KBM-7 (cell line): ENCODE measurements at regions not wholly inside any gene's neighbourhood (a gene's known extent, or its start where the extent isn't known, plus 50 kb on each side); places are given as distances from the start of the nearest gene placed in this dataset.
A peak's percentile ranks its signal among the peaks of the same experiment; 100 is the strongest.
"Not testable (repeated sequence)": the region's sequence is repeated elsewhere in the genome, so short reads cannot be mapped to it uniquely, and the experiment has no call there.

ENCODE experiments used
- DNase-seq: peaks from one replicate; pipeline ENCODE4 v3.0.0-alpha.2; 2015
- in situ Hi-C: fragments of 300-500 bp; cut with MboI; formaldehyde crosslinking; loops from 2 replicates; pipeline ENCODE4 v1.14.3; 2020; ENCODE audit warnings: low sequenced_read_pairs, low pct_unique_long_range_greater_than_20kb, mixed read lengths

- in situ Hi-C loops = no loop called here
- peak; percentile 51 for DNase-seq
Observed at GRCh38 chr7:125383324-125383723, 453.7 kb upstream of the POT1 start.

GRCh38 chr7:125382401-125382800 is 452.8 kb upstream of the POT1 start:
- in situ Hi-C loops = no loop called here
- no peak for DNase-seq

DNA sequence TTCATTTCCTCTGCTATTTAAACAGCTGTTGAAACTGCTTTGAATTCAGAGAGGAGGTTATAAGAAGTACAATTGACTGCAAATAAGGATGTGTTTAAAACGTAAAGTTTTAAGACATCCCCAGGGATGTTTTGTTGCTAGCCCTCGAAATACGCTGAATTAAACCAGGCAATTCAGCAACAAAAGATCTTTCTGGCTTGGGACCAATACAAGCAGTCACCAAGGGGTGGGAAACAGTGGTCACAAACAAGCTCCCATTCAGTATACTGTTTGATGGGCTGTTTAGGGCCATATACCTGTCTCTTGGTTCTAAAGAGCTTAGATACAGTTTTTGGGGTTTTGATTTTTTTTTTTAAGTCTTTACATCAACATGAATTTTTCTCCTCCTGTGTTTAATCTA is 446.3 kb upstream of the POT1 start:
- DNase-seq = no peak
- in situ Hi-C loops = no loop called here

DNA sequence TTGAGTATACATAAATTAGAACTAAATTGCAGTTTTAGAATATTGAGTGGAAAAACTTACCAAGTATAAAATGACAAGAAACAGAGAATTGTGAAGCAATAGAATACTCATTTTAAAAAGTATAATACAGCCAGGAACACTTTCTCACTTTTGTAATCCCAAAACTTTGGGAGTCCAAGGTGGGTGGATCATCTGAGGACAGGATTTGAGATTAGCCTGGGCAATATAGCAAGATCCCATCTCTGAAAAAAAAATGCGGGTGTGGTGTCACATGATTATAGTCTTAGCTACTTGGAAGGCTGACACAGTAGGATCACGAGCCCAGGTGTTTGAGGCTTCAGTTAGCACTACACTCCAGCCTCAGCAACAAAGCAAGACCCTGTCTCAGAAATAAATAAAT is 440.9 kb upstream of the POT1 start:
- in situ Hi-C loops = no loop called here
- DNase-seq = no peak

DNA sequence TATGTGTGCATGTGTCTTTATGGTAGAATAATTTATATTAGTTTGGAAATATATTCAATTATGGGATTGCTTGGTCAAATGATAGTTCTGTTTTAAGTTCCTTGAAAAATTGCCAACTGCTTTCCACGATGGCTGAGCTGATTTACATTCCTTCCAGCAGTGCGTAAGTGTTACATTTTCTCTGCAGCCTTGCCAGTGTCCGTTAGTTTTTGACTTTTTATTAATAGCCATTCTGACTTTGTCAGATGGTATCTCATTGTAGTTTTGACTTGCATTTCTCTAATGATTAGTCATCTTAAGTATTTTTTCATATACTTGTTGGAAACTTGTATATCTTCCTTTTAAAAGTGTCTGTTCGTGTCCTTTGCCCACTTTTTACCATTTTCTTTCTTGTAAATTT is 434.2 kb upstream of the POT1 start:
- in situ Hi-C loops = no loop called here
- no peak for DNase-seq

GRCh38 chr7:125358551-125359167 is 429.0 kb upstream of the POT1 start:
- no peak for DNase-seq
- in situ Hi-C loops = no loop called here

DNA sequence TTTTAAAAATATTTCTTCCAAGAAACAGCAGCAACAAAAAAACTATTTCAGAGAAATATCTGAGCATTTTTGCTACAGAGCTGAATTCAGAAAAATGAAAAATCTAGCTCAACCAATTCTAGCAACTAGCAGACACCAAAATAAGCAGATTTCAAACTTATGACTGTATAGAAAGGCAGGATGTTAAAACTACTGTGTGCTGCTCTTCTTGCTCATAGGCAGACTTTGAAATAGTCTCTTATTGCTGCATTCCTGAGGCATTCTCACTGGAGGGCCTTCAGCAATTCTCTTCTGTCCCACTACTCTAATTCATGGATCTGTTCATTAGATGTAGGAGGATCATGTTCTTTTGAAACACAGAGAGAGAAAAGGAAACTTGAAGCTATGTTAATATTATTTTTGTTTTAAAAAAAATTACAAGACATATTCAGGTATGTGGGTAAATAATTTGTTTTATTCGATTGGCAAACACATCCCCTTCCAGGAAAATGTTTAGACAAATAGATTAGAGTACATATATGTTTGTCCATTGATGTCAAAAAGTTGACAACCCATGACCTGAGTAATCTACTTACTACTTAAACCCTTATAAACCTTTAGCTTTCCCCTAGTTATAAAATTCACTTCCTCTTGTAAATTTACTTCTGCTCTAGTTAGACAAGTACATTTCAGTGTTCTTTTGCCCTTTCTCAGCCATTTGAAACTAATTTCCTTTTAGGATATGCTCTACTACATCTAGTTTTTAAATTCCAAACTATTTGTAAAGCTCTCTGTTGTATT is 428.2 kb upstream of the POT1 start:
- in situ Hi-C loops = no loop called here
- peak; percentile 44 for DNase-seq

DNA sequence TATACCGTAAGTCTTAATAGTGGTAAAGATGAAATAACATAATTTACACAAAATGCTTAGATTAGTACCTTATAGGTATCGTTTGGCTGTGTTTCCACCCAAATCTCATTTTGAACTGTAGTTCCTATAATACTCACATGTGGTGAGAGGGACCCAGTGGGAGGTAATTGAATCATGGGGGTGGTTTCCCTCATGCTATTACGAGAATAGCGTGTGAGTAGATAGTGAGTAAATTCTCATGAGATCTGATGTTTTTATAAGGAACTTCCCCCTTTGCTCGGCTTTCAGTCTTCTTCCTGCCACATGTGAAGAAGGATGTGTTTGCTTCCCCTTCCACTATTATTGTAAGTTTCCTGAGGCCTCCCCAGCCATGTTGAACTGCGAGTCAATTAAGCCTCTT is 426.3 kb upstream of the POT1 start:
- peak; percentile 97 for DNase-seq
- in situ Hi-C loops = no loop called here

GRCh38 chr7:125347269-125347668 is 417.6 kb upstream of the POT1 start:
- in situ Hi-C loops = no loop called here
- no peak for DNase-seq

DNA sequence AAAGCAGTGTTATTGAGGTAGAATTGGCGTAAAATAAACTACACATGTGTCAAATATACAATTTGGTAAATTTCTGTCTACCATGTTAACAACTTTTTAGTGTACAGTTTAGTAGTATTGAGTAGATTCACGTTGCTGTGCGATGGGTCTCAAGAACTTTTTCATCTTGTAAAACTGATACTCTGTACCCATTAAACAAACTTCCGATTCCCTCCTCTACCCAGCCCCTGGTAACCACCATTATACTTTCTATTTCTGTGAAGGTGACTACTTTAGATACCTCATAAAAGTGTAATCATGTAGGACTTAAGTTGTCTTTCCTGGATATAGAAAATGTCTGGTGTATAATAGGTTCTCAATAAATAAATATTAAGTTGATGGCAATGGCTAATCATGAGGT is 408.5 kb upstream of the POT1 start:
- in situ Hi-C loops = no loop called here
- no peak for DNase-seq

- in situ Hi-C loops = no loop called here
- no peak for DNase-seq
Observed at GRCh38 chr7:125336326-125336725, 406.7 kb upstream of the POT1 start.

GRCh38 chr7:125326666-125327255 is 397.1 kb upstream of the POT1 start:
- in situ Hi-C loops = no loop called here
- DNase-seq = no peak

GRCh38 chr7:125316466-125316865 is 386.8 kb upstream of the POT1 start:
- peak; percentile 70 for DNase-seq
- in situ Hi-C loops = loop anchor here (25.0 kb wide), 1 partner anchor 254 kb away; no protein-coding TSS in a partner anchor

- in situ Hi-C loops = no loop called here
- DNase-seq = no peak
Observed at GRCh38 chr7:125299003-125299765, 369.6 kb upstream of the POT1 start.

GRCh38 chr7:125279961-125280360 is 350.3 kb upstream of the POT1 start:
- in situ Hi-C loops = no loop called here
- DNase-seq = no peak

- peak; percentile 2 for DNase-seq
- in situ Hi-C loops = no loop called here
Observed at GRCh38 chr7:125278318-125278717, 348.7 kb upstream of the POT1 start.

GRCh38 chr7:125274742-125275141 is 345.1 kb upstream of the POT1 start:
- DNase-seq, in situ Hi-C loops: not testable (repeated sequence)

- in situ Hi-C loops, DNase-seq: not testable (repeated sequence)
Observed at GRCh38 chr7:125264174-125264856, 334.7 kb upstream of the POT1 start.

DNA sequence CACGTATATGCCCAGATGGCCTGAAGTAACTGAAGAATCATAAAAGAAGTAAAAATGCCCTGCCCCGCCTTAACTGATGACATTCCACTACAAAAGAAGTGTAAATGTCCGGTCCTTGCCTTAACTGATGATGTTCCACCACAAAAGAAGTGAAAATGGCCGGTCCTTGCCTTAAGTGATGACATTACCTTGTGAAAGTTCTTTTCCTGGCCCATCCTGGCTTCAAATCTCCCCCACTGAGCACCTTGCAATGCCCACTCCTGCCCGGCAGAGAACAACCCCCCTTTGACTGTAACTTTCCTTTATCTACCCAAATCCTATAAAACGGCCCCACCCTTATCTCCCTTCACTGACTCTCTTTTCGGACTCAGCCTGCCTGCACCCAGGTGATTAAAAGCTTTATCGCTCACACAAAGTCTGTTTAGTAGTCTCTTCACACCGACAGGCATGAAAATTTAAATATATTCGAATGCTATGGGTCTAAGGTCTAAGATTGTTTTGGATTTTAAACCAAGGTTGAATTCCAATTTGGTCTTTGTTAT is 329.3 kb upstream of the POT1 start:
- in situ Hi-C loops, DNase-seq: not testable (repeated sequence)
